ENCODE measurements at regions not wholly inside any gene's neighbourhood (a gene's known extent, or its start where the extent isn't known, plus 50 kb on each side); places are given as distances from the start of the nearest gene placed in this dataset.

DNA sequence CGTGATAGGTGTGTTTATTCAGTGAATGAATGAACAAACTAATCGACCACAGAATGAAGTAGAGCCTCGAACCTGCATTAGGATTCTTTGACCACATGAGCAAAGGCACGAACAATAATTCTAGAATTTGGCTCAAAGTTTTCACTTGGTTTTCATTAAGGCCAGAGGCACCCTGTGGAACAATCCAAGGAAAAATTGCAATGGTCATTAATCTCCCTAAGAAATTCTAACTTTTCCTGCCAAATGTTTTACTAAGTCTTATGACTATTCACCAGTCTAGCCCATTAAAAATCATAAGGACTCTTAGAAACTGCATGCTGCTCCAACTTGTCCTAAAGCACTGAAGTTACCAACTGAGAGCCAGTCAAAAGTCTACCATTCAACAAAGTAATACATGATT lies 271.7 kb downstream of the EFNB2 start:
- Histone ChIP-seq H3K27me3 (no peaks in the 10 kb centered on the region), H3K36me3 (no peaks in the 10 kb centered on the region), H3K27ac (no peak overlapping the region), H3K9me3 (no peaks in the 10 kb centered on the region), H3K4me3 (no peak overlapping the region), H3K4me1 (no peaks in the 10 kb centered on the region)
- DNase-seq, result no peak
- intact Hi-C loops (cut with DNase I; ENCODE audit: low total_unique reads), result no loop called here
- TF ChIP-seq, protein P1, sequence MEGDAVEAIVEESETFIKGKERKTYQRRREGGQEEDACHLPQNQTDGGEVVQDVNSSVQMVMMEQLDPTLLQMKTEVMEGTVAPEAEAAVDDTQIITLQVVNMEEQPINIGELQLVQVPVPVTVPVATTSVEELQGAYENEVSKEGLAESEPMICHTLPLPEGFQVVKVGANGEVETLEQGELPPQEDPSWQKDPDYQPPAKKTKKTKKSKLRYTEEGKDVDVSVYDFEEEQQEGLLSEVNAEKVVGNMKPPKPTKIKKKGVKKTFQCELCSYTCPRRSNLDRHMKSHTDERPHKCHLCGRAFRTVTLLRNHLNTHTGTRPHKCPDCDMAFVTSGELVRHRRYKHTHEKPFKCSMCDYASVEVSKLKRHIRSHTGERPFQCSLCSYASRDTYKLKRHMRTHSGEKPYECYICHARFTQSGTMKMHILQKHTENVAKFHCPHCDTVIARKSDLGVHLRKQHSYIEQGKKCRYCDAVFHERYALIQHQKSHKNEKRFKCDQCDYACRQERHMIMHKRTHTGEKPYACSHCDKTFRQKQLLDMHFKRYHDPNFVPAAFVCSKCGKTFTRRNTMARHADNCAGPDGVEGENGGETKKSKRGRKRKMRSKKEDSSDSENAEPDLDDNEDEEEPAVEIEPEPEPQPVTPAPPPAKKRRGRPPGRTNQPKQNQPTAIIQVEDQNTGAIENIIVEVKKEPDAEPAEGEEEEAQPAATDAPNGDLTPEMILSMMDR (IDR thresholded peaks at IDR 0.05), result no peak
- TF ChIP-seq POLR2A (IDR thresholded peaks at IDR 0.05), result no peak

DNA sequence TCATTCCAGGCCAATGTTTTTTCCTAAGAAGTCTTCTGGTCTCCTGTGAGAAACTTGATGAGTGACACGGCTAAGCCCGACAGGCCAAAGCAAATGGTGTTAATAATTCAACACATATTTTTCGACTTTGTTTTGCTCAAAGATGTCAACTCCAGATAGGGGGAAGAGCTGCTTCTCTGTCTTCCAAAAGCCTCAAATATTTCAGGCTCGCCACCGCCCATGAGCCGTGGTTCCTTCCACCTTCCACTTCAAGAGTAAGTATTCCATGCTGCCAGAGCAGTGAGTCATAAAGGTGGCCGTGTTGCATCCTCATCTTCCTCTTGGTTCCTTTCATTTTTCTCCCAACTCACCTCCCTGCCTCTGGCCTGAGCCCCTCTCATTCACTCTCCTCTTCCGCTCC lies 272.6 kb downstream of the EFNB2 start:
- H3K36me3 ChIP-seq, result no peaks in the 10 kb centered on the region
- intact Hi-C loops (cut with DNase I; ENCODE audit: low total_unique reads), result no loop called here
- H3K27ac ChIP-seq, result no peak overlapping the region
- no peak for DNase-seq
- no peak for TF ChIP-seq POLR2A (IDR thresholded peaks at IDR 0.05)
- TF ChIP-seq, protein P1 (IDR thresholded peaks at IDR 0.05), result no peak
- H3K27me3 ChIP-seq, result no peaks in the 10 kb centered on the region
- H3K4me1 ChIP-seq, result no peaks in the 10 kb centered on the region
- H3K4me3 ChIP-seq, result no peak overlapping the region
- no peaks in the 10 kb centered on the region for H3K9me3 ChIP-seq

DNA sequence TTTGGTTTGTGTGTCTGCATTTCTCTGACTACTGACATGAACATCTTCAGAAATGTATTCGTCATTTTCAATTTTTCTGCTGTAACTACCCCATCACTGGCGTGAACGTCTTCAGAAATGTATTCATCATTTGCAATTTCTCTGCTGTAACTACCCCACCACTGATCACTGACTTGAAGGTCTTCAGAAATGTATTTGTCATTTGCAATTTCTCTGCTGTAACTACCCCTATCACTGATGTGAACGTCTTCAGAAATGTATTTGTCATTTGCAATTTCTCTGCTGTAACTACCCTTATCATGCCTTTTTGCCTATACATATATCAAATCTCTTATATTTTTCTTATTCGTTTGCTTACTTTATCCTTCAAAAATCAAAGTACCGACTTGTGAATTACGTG lies 274.0 kb downstream of the EFNB2 start:
- intact Hi-C loops (cut with DNase I; ENCODE audit: low total_unique reads), result no loop called here
- no peaks in the 10 kb centered on the region for H3K9me3 ChIP-seq
- H3K27me3 ChIP-seq, result no peaks in the 10 kb centered on the region
- DNase-seq, result no peak
- no peak overlapping the region for H3K4me3 ChIP-seq
- no peaks in the 10 kb centered on the region for H3K36me3 ChIP-seq
- H3K27ac ChIP-seq, result no peak overlapping the region
- H3K4me1 ChIP-seq, result no peaks in the 10 kb centered on the region
- TF ChIP-seq, protein P1 (IDR thresholded peaks at IDR 0.05), result no peak
- TF ChIP-seq POLR2A (IDR thresholded peaks at IDR 0.05), result no peak

DNA sequence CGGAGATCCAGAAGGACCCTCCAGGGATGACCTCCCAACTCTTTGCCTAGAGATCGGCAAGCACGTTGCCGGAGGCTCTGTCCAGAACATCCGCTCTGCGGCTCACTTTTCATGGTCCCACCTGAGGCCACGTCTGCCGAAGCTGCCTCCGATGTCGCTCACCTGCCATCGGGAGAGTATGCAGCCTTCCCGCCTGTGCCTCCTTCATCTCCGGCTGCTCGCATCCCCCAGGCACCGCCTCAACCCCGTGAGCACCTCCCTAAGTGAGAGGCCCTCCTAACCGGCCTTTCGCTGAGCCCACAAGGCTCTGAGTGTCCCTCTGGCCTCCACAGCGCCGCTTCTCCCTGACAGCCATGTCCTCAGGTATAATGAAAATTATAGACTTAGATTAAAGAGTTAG lies 275.1 kb downstream of the EFNB2 start:
- Histone ChIP-seq H3K27ac (no peak overlapping the region), H3K9me3 (no peaks in the 10 kb centered on the region), H3K27me3 (no peaks in the 10 kb centered on the region), H3K4me3 (no peak overlapping the region), H3K36me3 (no peaks in the 10 kb centered on the region), H3K4me1 (no peaks in the 10 kb centered on the region)
- no peak for TF ChIP-seq POLR2A (IDR thresholded peaks at IDR 0.05)
- TF ChIP-seq, protein P1 (IDR thresholded peaks at IDR 0.05), result no peak
- no peak for DNase-seq
- intact Hi-C loops (cut with DNase I; ENCODE audit: low total_unique reads), result no loop called here

DNA sequence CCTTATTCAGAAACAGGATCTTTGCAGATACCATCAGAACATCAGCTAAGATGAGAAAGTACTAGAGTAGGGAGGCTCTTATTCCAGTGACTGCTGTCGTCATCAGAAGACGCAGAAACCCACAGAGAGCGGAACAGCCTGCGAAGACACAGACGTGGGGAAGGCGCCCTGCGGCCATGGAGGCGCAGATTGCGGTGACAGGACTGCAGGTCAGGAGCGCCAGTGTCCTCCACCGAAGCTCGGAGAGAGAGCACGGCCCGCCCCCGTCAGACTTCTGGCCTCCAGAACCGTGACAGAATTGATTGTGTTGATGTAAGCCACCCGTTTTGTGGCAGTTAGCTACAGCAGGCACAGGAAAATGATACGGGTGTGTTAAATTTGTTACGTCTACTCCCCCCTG lies 275.5 kb downstream of the EFNB2 start:
- TF ChIP-seq, protein P1 (IDR thresholded peaks at IDR 0.05), result no peak
- TF ChIP-seq POLR2A (IDR thresholded peaks at IDR 0.05), result no peak
- Histone ChIP-seq H3K27me3 (no peaks in the 10 kb centered on the region), H3K27ac (no peak overlapping the region), H3K36me3 (no peaks in the 10 kb centered on the region), H3K9me3 (no peaks in the 10 kb centered on the region), H3K4me3 (no peak overlapping the region), H3K4me1 (no peaks in the 10 kb centered on the region)
- intact Hi-C loops (cut with DNase I; ENCODE audit: low total_unique reads), result no loop called here
- no peak for DNase-seq
